Activated T-helper 1 cell treated with anti-CD3 and anti-CD28 coated beads, Interleukin-12 subunit alpha, Interleukin-12 subunit beta, Interleukin-2, Interleukin-4 antibody, amounts not matched to agents 30 ng/mL and 10 ng/mL and 1 ng/mL, durations not matched to agents 14 hours and 24 hours and 36 hours (primary cell): ENCODE measurements at regions not wholly inside any gene's neighbourhood (a gene's known extent, or its start where the extent isn't known, plus 50 kb on each side); places are given as distances from the start of the nearest gene placed in this dataset.

ENCODE experiments used
- DNase-seq: peaks from one replicate; pipeline ENCODE4 v3.0.0; 2021; ENCODE audit warnings: low spot score
- H3K27ac Mint-ChIP-seq: one replicate; pipeline ENCODE4 v1.8.0; 2021; ENCODE audit warnings: mild to moderate bottlenecking, mixed read lengths
- H3K27me3 Mint-ChIP-seq: one replicate; pipeline ENCODE4 v1.8.0; 2022; ENCODE audit warnings: mild to moderate bottlenecking, moderate library complexity, mixed read lengths; ENCODE audit not compliant: insufficient read depth
- H3K36me3 Mint-ChIP-seq: one replicate; pipeline ENCODE4 v1.8.0; 2021; ENCODE audit warnings: low read depth, mixed read lengths
- H3K4me1 Mint-ChIP-seq: one replicate; pipeline ENCODE4 v1.8.0; 2021; ENCODE audit warnings: low read depth, mixed read lengths
- H3K4me3 Mint-ChIP-seq: one replicate; pipeline ENCODE4 v1.8.0; 2021; ENCODE audit warnings: mild to moderate bottlenecking, moderate library complexity, mixed read lengths
- H3K9me3 Mint-ChIP-seq: one replicate; pipeline ENCODE4 v1.8.0; 2021; ENCODE audit warnings: mixed read lengths
- intact Hi-C: fragments of 100-400 bp; cut with micrococcal nuclease; formaldehyde crosslinking; loops from one replicate; pipeline ENCODE4 v1.15.1; 2024

DNA sequence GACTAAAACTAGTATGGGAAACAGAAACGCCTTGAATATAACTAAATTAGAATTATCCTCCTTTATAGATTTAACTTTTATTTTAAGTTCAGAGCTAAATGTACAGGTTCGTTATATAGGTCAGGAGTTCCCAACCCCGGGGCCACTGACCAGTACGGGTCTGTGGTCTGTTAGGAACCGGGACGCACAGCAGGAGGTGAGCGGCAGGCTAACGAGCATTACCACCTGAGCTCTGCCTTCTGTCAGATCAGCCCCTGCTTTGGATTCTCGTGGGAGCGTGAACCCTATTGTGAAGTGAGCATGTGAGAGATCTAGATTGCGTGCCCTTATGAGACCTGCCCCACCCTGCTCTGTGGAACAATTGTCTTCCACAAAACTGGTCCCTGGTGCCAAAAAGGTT is 51.0 kb downstream of the FAT4 start:
- Mint-ChIP-seq H3K27me3 (no peaks in the 10 kb centered on the region), H3K9me3 (no peaks in the 10 kb centered on the region)
- intact Hi-C loops = no loop called here

DNA sequence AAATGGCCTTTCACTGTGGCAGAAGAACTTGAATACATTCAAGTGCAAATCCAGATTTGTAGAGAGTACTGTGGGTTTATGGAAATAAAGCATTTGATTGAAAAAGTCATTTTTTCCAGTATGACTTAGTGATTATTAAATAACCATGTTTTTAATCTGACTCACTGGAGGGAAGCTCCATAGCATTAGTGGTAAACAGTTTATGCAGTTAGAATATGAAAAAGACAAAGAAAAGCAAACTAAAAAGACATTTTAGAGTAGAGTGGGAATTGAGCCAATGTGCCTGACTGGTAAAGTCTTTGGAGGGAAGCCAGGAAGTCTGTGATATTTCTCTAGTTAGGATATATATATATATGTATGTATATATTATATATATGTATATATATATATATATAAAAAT is 53.4 kb downstream of the FAT4 start:
- intact Hi-C loops = no loop called here
- Mint-ChIP-seq H3K4me1 (no peaks in the 10 kb centered on the region), H3K4me3 (no peak overlapping the region), H3K9me3 (no peaks in the 10 kb centered on the region), H3K27ac (no peak overlapping the region), H3K36me3 (no peaks in the 10 kb centered on the region), H3K27me3 (no peaks in the 10 kb centered on the region)
- DNase-seq = no peak

More for the DNA sequence above, 51.0 kb downstream of the FAT4 start:
- no peak for DNase-seq
- no peaks in the 10 kb centered on the region for H3K4me1 Mint-ChIP-seq
- H3K36me3 Mint-ChIP-seq = no peaks in the 10 kb centered on the region
- no peak overlapping the region for H3K27ac Mint-ChIP-seq
- no peak overlapping the region for H3K4me3 Mint-ChIP-seq

DNA sequence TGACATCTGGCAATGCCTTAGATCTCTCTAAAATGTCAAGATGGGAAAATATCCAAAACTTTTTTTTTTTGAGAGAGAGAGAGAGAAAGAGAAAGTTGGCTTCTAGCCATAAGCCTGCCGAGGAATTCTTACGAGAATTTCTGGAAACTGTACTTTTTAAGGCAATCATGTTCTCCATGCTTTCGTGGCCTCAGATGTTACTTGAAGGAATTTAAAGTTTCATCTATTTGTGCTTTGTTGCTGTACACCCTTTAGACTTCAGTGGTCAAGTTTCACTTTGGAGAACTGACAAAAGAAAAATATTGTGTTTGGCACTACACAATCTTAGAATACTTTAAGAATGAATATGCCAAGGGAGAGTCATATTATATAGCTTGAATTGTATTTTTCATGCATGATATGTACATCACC is 53.9 kb downstream of the FAT4 start:
- Mint-ChIP-seq H3K4me1 (no peaks in the 10 kb centered on the region), H3K27me3 (no peaks in the 10 kb centered on the region), H3K4me3 (no peak overlapping the region), H3K9me3 (no peaks in the 10 kb centered on the region), H3K36me3 (no peaks in the 10 kb centered on the region), H3K27ac (no peak overlapping the region)
- intact Hi-C loops = no loop called here
- no peak for DNase-seq

DNA sequence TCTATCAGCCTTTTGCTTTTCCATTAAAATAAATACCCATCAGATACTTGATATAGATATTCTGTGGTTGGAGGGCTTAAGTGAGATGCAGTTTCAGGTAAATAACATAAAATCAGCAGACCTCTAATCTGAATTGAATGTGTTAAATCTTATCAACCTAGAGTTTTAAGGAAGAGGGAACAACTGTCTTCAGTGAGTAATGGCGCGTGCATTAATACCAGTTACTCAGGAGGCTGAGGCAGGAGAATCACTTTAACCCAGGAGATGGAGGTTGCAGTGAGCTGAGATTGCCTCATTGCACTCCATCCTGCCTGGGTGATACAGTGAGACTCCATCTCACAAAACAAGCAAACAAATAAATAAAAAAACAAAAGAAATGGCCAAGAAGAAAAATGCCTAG is 54.3 kb downstream of the FAT4 start:
- intact Hi-C loops = no loop called here
- Mint-ChIP-seq H3K27ac (no peak overlapping the region), H3K27me3 (no peaks in the 10 kb centered on the region), H3K4me3 (no peak overlapping the region), H3K36me3 (no peaks in the 10 kb centered on the region), H3K9me3 (no peaks in the 10 kb centered on the region), H3K4me1 (no peaks in the 10 kb centered on the region)
- DNase-seq = no peak

DNA sequence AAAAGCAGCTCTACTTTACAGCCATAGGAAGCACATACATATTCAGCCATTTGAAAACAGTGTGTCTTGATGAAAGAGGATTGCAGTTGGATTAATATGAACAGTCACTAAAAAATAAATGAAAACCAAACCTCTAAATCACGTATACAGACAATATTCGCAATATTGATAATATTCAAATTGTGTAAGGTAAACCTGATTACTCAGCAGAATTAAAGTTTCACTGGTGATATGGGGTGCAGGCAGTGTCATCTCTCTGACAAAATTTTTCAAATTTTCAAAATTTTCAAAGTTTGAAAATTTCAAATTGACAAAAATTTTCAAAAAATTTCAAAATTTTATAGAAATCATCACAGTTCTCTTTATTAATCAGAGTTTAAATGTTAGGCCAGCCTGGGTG is 55.7 kb downstream of the FAT4 start:
- H3K4me1 Mint-ChIP-seq = no peaks in the 10 kb centered on the region
- DNase-seq = no peak
- intact Hi-C loops = no loop called here
- no peaks in the 10 kb centered on the region for H3K36me3 Mint-ChIP-seq
- no peaks in the 10 kb centered on the region for H3K27me3 Mint-ChIP-seq
- no peak overlapping the region for H3K4me3 Mint-ChIP-seq
- no peak overlapping the region for H3K27ac Mint-ChIP-seq
- no peaks in the 10 kb centered on the region for H3K9me3 Mint-ChIP-seq

DNA sequence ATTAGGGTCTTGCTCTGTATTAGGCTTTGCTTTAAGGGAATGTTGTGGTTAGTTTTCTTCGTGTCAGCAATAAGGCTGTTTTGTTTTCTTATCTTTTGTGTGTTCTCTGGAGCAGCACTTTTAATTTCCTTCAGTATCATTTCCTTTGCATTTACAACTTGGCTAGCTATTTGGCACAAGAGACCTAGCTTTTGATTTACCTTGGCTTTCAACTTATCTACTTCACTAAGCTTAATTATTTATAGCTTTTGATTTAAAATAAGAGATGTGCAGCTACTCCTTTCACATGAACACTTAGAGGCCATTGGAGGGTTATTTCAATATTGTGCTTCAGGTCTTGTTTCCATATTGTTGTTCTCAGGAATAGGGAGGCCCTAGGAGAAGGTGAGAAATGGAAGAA is 68.2 kb downstream of the FAT4 start:
- Mint-ChIP-seq H3K27ac (no peak overlapping the region), H3K4me3 (no peak overlapping the region), H3K27me3 (no peaks in the 10 kb centered on the region), H3K9me3 (no peaks in the 10 kb centered on the region), H3K36me3 (no peaks in the 10 kb centered on the region), H3K4me1 (no peaks in the 10 kb centered on the region)
- intact Hi-C loops = no loop called here
- DNase-seq = no peak

DNA sequence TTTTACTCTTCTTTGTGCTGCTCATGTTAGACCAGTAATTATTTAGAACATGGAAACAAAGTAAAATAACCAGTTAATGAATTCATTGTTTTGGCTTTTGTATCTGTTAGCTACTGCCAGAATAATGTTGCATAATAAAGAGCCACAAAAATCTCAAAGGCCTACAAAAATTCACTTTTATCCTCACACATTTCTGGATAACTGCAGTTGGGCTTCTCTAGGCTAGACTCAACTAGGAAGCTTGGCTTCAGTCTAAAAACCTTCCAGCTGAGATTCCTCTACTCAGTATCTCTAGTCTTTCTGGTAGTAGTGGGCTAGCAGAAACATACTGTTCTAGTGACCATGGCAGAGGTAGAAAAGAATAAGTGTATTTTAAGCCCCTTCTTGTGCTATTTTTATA is 73.0 kb downstream of the FAT4 start:
- H3K36me3 Mint-ChIP-seq = no peaks in the 10 kb centered on the region
- DNase-seq = no peak
- H3K27me3 Mint-ChIP-seq = no peaks in the 10 kb centered on the region
- intact Hi-C loops = no loop called here
- no peak overlapping the region for H3K4me3 Mint-ChIP-seq
- H3K9me3 Mint-ChIP-seq = no peaks in the 10 kb centered on the region
- no peaks in the 10 kb centered on the region for H3K4me1 Mint-ChIP-seq
- H3K27ac Mint-ChIP-seq = no peak overlapping the region

DNA sequence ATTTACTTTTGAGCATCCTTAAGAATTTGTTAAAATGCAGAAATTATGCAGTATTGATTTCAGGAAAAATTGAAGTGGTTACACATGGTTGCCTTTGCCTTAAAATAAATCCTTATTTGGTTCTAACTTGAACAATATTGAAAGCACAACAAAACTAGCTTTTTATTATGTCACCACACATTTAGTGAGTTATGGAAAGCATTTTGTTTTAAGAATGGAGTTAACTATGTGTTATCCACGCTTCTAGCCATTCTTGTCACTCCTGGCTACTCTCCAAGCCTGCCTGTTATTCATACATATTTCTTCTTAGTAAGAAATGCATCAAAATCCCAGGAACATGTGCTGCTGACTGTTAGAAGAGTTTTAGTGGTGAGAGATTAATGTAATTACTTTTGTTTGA is 73.9 kb downstream of the FAT4 start:
- DNase-seq = no peak
- no peaks in the 10 kb centered on the region for H3K9me3 Mint-ChIP-seq
- no peaks in the 10 kb centered on the region for H3K36me3 Mint-ChIP-seq
- H3K4me1 Mint-ChIP-seq = no peaks in the 10 kb centered on the region
- no peaks in the 10 kb centered on the region for H3K27me3 Mint-ChIP-seq
- no peak overlapping the region for H3K4me3 Mint-ChIP-seq
- intact Hi-C loops = no loop called here
- H3K27ac Mint-ChIP-seq = no peak overlapping the region

DNA sequence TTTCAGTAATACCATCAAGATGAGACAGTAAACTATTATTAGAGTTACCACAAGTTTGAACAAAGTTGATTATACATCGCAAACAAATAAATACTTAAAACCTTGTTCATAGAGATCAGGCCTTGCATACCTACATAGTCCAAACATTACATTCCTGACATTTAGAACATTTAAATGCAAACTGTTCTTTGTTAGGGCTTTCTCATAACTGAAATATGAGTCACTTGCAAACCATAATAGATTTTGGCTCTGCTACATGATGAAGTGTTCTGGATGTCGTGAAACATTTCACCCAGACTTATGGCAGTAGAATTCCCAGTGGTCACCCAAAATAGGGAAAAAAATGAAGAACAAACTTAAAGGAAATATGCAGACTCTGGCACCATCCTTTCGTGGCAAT is 75.0 kb downstream of the FAT4 start:
- H3K4me1 Mint-ChIP-seq = no peaks in the 10 kb centered on the region
- H3K4me3 Mint-ChIP-seq = no peak overlapping the region
- no peak for DNase-seq
- no peak overlapping the region for H3K27ac Mint-ChIP-seq
- H3K27me3 Mint-ChIP-seq = no peaks in the 10 kb centered on the region
- H3K9me3 Mint-ChIP-seq = no peaks in the 10 kb centered on the region
- no peaks in the 10 kb centered on the region for H3K36me3 Mint-ChIP-seq
- intact Hi-C loops = no loop called here

DNA sequence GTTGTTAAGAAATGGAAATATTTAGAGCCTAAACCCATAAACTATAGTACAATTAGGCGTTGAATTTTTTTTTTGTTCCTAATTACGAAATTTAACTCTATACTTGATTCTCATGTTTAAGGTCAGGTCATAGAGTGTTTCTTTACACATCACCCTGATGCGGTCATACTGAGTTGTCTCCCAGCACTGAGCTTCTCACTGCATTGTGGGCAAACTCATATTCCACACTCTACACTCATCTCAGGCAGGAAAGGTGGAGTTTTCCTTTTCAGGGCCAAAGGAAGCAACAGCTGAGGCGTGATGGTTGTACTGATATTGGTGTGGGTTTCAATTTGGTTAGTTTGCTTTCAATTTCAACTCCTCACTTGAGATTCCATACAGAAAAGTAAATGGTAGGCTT is 75.4 kb downstream of the FAT4 start:
- DNase-seq = no peak
- Mint-ChIP-seq H3K4me1 (no peaks in the 10 kb centered on the region), H3K36me3 (no peaks in the 10 kb centered on the region), H3K27ac (no peak overlapping the region), H3K9me3 (no peaks in the 10 kb centered on the region), H3K4me3 (no peak overlapping the region), H3K27me3 (no peaks in the 10 kb centered on the region)
- intact Hi-C loops = no loop called here

DNA sequence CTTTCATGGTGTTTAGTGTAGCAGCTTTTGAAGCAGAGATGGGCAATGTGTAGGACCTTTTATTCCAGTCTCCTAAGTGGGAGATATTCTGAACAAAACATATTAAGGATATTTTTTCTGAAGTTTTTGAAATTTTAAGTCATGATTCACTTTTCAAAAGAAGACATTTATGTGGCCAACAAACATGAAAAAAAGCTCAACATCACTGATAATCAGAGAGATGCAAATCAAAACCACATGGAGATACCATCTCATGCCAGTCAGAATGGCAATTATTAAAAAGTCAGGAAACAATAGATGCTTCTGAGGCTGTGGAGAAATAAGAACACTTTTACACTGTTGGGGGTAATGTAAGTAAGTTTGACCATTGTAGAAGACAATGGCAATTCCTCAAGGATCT is 76.0 kb downstream of the FAT4 start:
- no peak for DNase-seq
- no peaks in the 10 kb centered on the region for H3K27me3 Mint-ChIP-seq
- H3K9me3 Mint-ChIP-seq = no peaks in the 10 kb centered on the region
- H3K4me1 Mint-ChIP-seq = no peaks in the 10 kb centered on the region
- no peak overlapping the region for H3K27ac Mint-ChIP-seq
- no peak overlapping the region for H3K4me3 Mint-ChIP-seq
- H3K36me3 Mint-ChIP-seq = no peaks in the 10 kb centered on the region
- intact Hi-C loops = no loop called here

DNA sequence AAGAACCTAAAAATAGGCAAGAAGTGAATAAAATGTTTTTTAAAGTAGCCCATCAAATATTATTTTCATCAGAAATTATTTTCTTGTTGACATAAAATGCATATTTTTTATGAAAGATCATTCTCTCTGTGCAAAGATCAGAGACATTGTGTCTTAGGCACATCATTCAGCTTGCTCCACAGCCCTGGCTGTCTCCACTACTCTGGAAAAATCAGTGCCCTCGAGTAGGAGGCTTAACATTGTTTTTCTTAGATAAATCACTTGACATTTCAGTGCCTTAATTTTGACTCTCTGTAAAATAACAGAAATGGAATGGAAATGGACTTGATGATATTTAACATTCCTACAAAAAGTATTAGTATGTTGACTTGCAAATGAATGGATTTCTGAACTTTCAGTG is 77.9 kb downstream of the FAT4 start:
- H3K4me1 Mint-ChIP-seq = no peaks in the 10 kb centered on the region
- intact Hi-C loops = no loop called here
- no peak overlapping the region for H3K27ac Mint-ChIP-seq
- H3K36me3 Mint-ChIP-seq = no peaks in the 10 kb centered on the region
- H3K9me3 Mint-ChIP-seq = no peaks in the 10 kb centered on the region
- H3K27me3 Mint-ChIP-seq = no peaks in the 10 kb centered on the region
- no peak for DNase-seq
- H3K4me3 Mint-ChIP-seq = no peak overlapping the region

DNA sequence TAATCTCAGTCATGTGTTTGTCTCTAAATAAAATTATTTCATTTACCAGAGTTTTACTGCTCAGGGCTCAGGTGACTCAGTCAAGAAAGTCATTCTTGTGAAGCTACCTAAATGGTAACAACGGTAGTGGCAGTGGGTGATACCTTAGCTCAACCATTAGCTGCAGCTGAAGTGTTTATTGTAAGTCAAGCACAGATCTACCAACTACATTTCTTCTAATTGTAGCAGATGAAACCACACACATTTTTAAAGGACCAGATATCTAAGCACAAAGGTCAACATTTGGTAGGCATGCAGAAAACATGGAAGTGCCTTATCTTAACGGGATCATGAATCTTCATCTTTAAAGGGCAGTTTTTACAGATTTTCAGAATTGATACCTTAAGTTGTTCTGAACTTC is 79.1 kb downstream of the FAT4 start:
- no peaks in the 10 kb centered on the region for H3K36me3 Mint-ChIP-seq
- intact Hi-C loops = no loop called here
- H3K4me1 Mint-ChIP-seq = no peaks in the 10 kb centered on the region
- no peaks in the 10 kb centered on the region for H3K9me3 Mint-ChIP-seq
- no peak overlapping the region for H3K4me3 Mint-ChIP-seq
- no peak overlapping the region for H3K27ac Mint-ChIP-seq
- no peaks in the 10 kb centered on the region for H3K27me3 Mint-ChIP-seq
- no peak for DNase-seq

DNA sequence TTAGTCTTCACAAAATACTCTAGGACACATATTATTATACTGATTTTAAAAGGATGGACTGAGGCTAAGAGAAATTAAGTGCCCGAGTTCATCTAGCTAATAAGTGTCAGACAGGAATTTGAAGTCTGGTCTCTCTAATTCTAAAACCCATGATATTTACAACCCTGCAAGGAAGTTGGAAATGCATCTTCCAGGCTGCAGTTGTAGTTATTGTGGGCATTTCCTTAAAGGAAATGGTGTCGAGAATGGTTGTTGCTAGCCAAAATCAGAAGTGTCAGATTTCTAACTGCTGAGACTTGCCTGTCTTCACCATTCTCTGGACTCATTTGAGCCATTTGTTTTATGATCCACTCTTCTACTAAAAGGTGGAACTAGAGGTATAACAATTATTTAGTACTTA is 82.5 kb downstream of the FAT4 start:
- Mint-ChIP-seq H3K27me3 (no peaks in the 10 kb centered on the region), H3K9me3 (no peaks in the 10 kb centered on the region), H3K27ac (no peak overlapping the region), H3K4me3 (no peak overlapping the region), H3K36me3 (no peaks in the 10 kb centered on the region), H3K4me1 (no peaks in the 10 kb centered on the region)
- intact Hi-C loops = no loop called here
- DNase-seq = no peak
